Urinary bladder (tissue), 3 donors: ENCODE measurements at regions not wholly inside any gene's neighbourhood (a gene's known extent, or its start where the extent isn't known, plus 50 kb on each side); places are given as distances from the start of the nearest gene placed in this dataset.

Experiments used
- DNase-seq: peaks from one replicate; pipeline ENCODE4 v3.0.0-alpha.2; 2015; ENCODE audit errors: extremely low spot score
- H3K27ac ChIP-seq: one replicate; pipeline ENCODE4 v1.5.1; 2013; ENCODE audit warnings: low read depth, mild to moderate bottlenecking, moderate library complexity
- H3K36me3 ChIP-seq: one replicate; pipeline ENCODE4 v1.6.1; 2013; ENCODE audit warnings: mild to moderate bottlenecking, moderate library complexity; ENCODE audit not compliant: insufficient read depth
- H3K4me1 ChIP-seq: one replicate; pipeline ENCODE4 v1.6.1; 2013; ENCODE audit warnings: mild to moderate bottlenecking, moderate library complexity; ENCODE audit not compliant: insufficient read depth
- H3K4me3 ChIP-seq: one replicate; pipeline ENCODE4 v1.5.1; 2013; ENCODE audit warnings: low read depth, low read length
- WGBS: extraction: QIAGEN DNeasy Blood & Tissue Kit; methylation state at CpG from one replicate; pipeline ENCODE4 v1.1.7; 2013; 5-methylcytosine and 5-hydroxymethylcytosine counted together
- donor health status: healthy with polysubstance abuse.
- donor health status: healthy.

DNA sequence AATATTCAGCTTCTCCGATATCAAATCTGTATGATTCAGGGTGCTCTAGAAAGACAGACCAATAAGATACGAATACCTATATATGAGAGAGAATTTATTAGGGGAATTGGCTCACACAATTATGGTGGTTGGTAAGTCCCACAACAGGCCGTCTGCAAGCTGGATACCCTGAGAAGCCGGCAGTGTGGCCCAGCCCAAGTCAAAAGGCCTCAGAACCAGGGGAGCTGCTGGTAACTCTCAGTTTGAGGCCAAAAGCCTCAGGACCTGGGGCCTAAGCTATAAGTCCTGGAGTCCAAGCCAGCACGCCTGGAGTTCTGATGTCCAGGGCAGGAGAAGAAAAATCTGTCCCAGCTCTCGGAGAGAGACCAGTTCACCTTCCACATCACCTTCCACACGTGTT is 318.7 kb downstream of the BRD1 start:
- H3K36me3 ChIP-seq, result no peaks in the 10 kb centered on the region
- H3K4me1 ChIP-seq, result no peaks in the 10 kb centered on the region
- WGBS, result 84% methylated on average over 7 of the region's 7 CpGs
- H3K4me3 ChIP-seq, result no peak overlapping the region
- H3K27ac ChIP-seq, result no peak overlapping the region
- DNase-seq, result no peak

DNA sequence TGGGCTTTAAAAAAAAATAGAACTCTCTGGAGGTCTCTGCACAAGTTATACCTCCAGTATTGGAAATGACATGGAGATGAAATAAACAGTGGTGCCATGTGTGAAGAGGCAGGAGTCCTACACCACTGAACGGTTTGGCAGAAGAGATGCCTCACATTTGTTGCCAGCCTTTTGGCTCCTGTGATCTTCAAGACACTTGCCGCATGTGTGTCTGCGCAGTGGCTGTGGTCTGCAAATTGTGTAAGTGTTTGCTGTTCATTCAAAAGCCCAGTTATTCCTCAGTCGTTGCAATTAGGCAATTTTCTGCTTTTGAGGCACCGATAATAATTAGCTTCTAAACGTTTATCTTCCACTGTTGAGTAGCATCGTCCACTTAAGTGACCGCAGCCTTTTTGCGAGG is 319.1 kb downstream of the BRD1 start:
- no peaks in the 10 kb centered on the region for H3K36me3 ChIP-seq
- H3K4me1 ChIP-seq, result no peaks in the 10 kb centered on the region
- 85% methylated on average over 9 of the region's 9 CpGs for WGBS
- no peak for DNase-seq
- H3K27ac ChIP-seq, result no peak overlapping the region
- no peak overlapping the region for H3K4me3 ChIP-seq

DNA sequence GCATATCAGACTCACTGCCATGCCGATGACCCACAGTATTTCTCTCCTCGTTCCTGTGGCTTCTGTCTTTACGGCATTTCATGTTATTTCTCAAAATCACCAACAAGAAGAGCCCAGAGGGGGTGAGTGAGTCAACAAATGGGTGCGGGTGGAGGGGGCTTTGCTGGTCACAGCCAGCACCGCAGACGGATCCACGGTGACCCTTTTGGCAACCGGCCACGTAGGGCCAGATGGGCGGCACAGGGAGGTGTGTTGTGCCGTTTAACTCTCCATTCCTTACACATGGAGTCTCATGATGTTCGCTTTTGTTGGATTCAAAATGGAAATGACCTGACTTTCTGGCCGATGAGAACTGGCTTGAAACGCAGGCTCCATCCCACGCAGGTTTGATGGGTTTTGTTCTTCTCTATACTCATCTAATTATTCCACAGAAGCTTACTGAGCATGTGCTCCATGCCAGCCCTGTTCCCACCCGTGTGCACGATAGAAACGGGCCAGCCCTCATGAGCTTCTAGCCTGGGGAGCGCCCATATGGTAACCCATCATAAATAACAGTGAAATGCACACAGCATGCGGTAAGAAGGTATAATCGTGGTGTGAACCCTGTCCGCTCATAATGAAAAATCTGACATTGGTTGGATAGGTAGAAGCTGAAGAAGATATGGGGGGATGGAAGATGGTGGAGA is 319.9 kb downstream of the BRD1 start:
- 91% methylated on average over 22 of the region's 22 CpGs for WGBS
- Histone ChIP-seq H3K4me3 (no peak overlapping the region), H3K4me1 (no peaks in the 10 kb centered on the region), H3K27ac (no peak overlapping the region), H3K36me3 (no peaks in the 10 kb centered on the region)
- DNase-seq, result no peak

DNA sequence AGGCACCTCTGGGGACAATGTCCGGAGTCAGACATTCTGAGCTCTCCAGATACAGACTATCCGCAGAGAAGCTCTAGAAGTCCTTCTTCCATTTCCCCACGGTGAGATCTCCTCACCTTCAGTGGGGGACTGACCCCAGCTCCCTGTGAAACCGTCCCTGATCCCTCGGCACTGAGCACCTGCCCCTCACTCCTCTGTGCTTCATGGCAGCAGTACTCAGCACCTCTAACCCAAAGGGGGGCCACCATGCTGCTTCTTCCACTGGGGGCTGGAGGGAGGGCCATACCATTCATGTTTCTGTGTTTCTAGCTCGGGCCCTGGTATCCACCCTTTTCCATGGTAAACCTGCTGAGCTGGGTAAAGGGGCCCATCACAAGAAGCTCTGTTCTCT is 321.7 kb downstream of the BRD1 start:
- Histone ChIP-seq H3K36me3 (no peaks in the 10 kb centered on the region), H3K4me1 (no peaks in the 10 kb centered on the region), H3K4me3 (no peak overlapping the region), H3K27ac (no peak overlapping the region)
- no peak for DNase-seq
- 90% methylated on average over 6 of the region's 6 CpGs for WGBS

DNA sequence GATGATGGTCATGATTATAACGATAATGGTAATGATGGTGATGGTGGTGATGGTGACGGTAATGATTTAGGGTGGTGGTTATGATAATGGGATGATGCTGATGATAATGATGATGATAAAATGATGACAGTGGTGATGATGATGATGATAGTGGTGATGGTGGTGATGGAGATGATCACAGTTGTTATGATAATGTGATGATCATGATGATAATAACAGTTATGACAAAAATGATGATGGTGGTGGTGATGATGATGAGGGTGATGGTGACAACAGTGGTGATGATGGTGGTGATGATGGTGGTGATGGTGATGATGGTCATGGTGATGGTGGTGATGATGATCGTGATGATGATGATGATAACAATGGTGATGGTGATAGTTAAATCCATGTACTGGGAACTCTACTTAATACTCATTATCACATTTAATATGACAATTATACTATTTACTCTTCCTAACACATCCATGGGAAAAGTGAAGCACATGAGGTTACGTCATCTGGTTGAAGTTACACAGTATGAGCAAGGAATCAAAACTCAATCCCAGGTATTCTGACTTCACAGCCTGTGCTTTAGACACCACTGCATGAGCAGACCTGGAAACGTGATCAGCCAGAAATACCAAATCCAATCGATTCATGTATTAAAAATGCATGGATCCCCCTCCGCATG is 322.2 kb downstream of the BRD1 start:
- no peaks in the 10 kb centered on the region for H3K4me1 ChIP-seq
- DNase-seq, result no peak
- H3K27ac ChIP-seq, result no peak overlapping the region
- no peak overlapping the region for H3K4me3 ChIP-seq
- 92% methylated on average over 7 of the region's 7 CpGs for WGBS
- no peaks in the 10 kb centered on the region for H3K36me3 ChIP-seq

DNA sequence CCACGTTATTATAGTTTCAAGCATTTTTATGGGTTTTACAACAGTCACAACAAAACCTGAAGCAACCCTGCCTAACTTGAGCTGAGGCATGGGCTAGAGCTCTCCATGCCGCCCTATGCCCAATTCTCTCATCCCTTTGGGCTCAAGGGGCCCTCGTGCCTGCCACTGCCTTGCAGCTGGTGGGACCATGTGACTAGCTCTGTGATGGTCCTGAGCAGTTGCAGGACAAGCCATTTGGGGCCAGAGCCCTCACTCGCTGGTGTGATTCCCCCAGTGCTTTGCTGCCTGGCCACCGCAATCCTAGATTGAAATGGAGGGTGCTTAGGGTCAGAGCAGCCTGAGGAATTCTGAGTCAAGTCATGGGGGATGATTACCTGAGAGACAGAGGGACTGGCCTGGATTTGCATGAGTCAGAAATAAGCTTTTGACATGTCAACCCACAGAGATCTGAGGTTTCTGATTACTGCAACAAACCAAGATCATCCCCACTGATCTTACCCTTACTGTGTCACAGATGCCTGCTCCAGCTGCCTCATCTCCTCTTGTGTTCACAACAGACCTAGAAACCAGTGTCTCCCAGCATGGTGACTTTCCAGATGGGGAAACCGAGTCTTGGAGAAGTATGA is 323.7 kb downstream of the BRD1 start:
- no peak overlapping the region for H3K4me3 ChIP-seq
- H3K4me1 ChIP-seq, result no peaks in the 10 kb centered on the region
- WGBS, result 76% methylated on average over 6 of the region's 6 CpGs
- no peak overlapping the region for H3K27ac ChIP-seq
- no peak for DNase-seq
- no peaks in the 10 kb centered on the region for H3K36me3 ChIP-seq

DNA sequence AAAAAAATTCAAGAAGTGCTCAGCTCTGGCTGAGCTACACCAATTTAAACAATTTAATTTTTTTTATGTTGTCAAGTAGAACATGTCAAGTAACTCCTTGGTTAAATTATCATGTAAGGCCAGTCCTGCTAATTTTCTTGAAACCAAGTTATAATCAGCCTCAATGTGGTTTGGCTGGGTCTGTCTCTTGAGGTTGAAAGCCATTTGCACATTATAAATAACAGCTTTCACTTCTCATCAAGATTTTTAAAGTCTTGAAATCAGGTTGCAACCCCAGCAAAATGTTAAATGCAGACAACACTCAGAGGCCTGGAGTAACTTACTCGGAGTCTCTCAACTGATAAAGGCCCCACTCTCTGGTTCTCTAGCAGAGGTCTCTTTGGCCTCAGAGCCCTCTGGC is 324.4 kb downstream of the BRD1 start:
- DNase-seq, result no peak
- H3K4me3 ChIP-seq, result no peak overlapping the region
- no peaks in the 10 kb centered on the region for H3K4me1 ChIP-seq
- no peaks in the 10 kb centered on the region for H3K36me3 ChIP-seq
- no peak overlapping the region for H3K27ac ChIP-seq
- 61% methylated on average over 1 of the region's 1 CpG for WGBS

DNA sequence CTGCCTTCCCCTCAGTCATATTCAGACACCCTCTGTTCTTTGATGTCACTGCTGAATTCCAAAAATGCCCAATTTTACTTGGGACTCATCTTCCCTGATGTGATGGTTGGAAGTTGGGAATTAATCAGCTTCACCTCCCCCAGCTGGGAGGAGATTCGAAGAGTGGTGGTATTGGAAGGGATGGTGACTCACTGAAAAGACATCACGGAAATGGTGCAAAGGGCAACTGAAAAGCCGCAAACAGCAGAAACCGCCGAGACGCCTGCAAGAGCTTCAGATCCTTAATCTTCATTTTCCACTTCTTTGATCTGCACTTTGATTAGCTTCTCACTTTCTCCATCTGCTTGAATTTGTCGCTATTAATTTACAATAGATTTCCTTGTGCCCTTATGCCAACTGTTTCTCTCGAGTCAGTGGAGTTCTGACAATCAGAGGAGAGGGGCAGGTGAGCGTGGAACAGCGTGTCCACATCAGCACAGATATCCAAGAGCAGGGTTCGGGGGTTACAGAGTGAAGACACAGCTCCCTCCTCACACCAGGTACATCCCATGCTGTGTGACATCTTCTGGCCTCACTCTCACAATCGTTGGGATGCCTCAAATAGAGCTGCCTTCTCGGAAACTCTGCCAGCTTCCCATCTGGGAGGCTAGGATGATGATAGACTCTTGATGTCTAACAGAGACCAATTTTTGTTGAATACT is 325.4 kb downstream of the BRD1 start:
- Histone ChIP-seq H3K36me3 (no peaks in the 10 kb centered on the region), H3K27ac (no peak overlapping the region), H3K4me3 (no peak overlapping the region), H3K4me1 (no peaks in the 10 kb centered on the region)
- whole genome bisulfite sequencing, result 80% methylated on average over 13 of the region's 13 CpGs
- DNase-seq, result no peak

DNA sequence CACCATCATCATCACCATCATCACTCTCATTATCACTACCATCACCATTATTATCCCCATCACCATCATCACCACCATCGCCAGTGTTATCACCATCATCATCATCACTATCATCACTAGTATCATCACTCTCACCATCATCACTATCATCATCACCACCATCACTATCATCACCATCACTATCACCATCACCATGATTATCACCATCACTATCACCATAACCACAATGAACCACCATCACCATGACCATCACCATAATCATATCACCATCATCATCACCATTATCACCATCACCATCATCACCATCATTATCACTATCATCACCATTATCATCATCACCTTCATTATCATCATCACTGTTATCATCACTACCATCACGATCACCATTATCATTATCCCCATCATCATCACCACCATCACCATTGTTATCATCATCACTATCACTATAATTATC is 326.7 kb downstream of the BRD1 start:
- Histone ChIP-seq H3K4me3 (no peak overlapping the region), H3K4me1 (no peaks in the 10 kb centered on the region), H3K27ac (no peak overlapping the region), H3K36me3 (no peaks in the 10 kb centered on the region)
- 96% methylated on average over 2 of the region's 2 CpGs for WGBS
- DNase-seq, result no peak

DNA sequence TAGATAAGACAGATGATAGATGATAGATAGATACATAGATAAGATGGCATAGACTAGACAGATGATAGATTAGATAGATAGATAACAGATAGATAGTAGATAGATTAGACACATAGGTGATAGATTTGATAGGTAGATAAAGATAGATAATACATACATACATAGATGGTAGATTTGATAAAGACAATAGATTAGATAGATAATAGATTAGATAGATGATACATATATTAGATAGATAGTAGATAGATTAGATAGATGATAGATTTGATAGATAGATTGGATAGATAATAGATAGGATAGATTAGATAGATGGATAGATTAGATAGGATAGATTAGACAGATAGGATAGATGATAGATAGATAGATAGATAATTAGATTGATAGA is 327.6 kb downstream of the BRD1 start:
- Histone ChIP-seq H3K4me1 (no peaks in the 10 kb centered on the region), H3K27ac (no peak overlapping the region), H3K36me3 (no peaks in the 10 kb centered on the region), H3K4me3 (no peak overlapping the region)
- DNase-seq, result no peak

DNA sequence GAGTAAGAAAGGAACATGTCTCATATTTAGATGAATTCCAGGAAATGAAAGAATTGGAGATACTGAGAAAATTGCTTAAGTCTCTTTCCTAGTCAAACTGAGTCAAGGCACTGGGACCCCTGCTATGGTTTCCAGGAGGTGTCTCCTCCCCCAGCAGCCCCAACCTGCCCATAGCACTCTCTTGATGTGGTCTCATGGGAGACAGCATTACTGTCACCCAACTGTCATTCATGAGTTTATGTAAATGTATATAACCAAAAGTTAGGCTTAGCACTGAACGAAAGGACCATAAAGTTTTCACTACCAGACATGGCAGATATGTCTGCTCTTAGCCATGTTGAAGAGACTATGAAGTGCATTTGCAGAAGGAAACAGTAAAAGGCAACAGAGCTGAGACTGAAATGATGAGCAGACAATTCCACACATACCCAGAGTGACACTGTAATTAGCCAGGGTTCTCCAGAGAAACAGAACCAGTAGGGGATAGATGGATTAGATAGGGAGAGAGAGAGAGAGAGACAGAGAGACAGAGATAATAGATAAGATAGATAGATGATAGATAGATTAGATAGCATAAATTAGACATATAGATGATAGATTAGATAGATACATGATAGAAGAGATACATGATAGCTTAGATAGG is 328.1 kb downstream of the BRD1 start:
- no peak for DNase-seq
- Histone ChIP-seq H3K4me3 (no peak overlapping the region), H3K27ac (no peak overlapping the region), H3K4me1 (no peaks in the 10 kb centered on the region), H3K36me3 (no peaks in the 10 kb centered on the region)
- WGBS, result 67% methylated on average over 1 of the region's 1 CpG

DNA sequence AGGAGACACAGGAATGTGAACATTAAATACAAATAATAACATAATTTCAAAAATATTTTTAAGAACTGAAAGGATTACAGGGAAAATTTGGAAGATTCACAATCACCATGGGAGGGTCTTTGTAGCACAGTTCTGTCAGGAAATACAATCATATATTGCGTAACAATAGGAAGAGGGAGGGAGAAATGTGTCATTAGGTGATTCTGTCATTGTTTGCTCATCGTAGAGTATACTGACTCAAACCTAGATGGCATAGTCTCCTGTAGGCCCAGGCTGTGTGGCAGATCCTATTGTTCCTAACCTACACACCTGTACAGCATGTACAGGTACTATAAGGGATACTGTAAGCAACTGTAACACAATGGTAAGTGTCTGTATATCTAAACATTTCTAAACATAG is 330.4 kb downstream of the BRD1 start:
- Histone ChIP-seq H3K4me1 (no peaks in the 10 kb centered on the region), H3K4me3 (no peak overlapping the region), H3K27ac (no peak overlapping the region), H3K36me3 (no peaks in the 10 kb centered on the region)
- WGBS, result 85% methylated on average over 2 of the region's 2 CpGs
- DNase-seq, result no peak

DNA sequence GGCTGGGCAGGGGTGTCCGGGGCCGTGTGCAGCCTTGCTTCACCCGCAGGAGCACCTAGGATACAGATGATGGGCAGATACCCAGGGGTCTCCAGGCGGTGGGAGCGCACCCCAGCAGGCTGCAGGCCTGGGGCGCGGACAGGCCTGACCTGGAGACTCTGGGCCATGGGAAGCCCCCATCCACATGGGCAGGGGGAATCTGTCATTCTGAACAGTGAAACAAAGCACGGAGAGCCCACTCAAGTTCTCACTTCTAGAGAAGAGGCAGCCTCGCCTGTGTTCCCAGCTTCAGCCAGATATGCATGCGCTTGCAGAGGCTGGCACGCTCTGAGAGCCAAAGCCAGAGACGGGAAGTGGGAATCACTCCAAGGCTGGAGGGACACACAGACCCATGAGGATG is 333.1 kb downstream of the BRD1 start:
- WGBS, result 91% methylated on average over 12 of the region's 12 CpGs
- no peak for DNase-seq
- Histone ChIP-seq H3K36me3 (no peaks in the 10 kb centered on the region), H3K4me1 (no peaks in the 10 kb centered on the region), H3K4me3 (no peak overlapping the region), H3K27ac (no peak overlapping the region)
